ENCODE measurements at regions not wholly inside any gene's neighbourhood (a gene's known extent, or its start where the extent isn't known, plus 50 kb on each side); places are given as distances from the start of the nearest gene placed in this dataset.

DNA sequence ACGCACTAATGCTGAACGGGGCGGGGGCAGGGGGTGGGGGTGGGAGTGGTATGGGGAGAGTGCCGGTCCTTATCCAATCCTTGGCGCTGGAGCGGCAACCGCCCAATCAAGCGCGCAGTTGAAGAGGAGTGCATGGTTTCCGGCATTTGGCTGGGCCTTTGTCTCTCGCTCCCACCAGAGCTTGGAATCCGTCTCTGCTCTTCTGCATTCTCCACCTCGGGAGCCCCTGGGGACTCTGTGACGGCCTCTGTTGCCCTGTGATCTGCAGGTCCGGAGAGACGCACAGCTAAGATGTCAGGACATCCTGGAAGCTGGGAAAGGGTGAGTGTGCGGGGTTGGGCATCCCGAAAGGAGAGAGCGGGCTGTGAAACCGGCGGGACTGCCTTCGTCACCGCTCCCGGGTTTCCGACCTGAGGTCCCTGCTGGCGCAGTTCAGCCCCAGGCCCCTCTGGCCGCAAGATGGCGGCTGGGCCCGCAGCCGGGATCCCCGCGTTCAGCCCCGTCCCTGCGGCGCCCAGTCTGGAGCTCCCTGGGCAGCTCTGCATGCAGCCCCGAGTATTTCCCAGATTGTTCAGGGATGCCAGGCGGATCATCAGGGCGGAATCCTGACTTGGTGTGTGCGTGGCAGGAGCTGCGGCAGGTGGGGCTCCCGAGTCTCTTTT lies 53.6 kb upstream of the ZNF254 start:
- TF ChIP-seq, protein P1, sequence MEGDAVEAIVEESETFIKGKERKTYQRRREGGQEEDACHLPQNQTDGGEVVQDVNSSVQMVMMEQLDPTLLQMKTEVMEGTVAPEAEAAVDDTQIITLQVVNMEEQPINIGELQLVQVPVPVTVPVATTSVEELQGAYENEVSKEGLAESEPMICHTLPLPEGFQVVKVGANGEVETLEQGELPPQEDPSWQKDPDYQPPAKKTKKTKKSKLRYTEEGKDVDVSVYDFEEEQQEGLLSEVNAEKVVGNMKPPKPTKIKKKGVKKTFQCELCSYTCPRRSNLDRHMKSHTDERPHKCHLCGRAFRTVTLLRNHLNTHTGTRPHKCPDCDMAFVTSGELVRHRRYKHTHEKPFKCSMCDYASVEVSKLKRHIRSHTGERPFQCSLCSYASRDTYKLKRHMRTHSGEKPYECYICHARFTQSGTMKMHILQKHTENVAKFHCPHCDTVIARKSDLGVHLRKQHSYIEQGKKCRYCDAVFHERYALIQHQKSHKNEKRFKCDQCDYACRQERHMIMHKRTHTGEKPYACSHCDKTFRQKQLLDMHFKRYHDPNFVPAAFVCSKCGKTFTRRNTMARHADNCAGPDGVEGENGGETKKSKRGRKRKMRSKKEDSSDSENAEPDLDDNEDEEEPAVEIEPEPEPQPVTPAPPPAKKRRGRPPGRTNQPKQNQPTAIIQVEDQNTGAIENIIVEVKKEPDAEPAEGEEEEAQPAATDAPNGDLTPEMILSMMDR (IDR thresholded peaks at IDR 0.05): peak in 2 of 6 experiments; percentile 15 to 19
- TF ChIP-seq POLR2A (IDR thresholded peaks at IDR 0.05): peak in 1 of 2 donors; percentile 84
